ENCODE measurements at regions not wholly inside any gene's neighbourhood (a gene's known extent, or its start where the extent isn't known, plus 50 kb on each side); places are given as distances from the start of the nearest gene placed in this dataset.

DNA sequence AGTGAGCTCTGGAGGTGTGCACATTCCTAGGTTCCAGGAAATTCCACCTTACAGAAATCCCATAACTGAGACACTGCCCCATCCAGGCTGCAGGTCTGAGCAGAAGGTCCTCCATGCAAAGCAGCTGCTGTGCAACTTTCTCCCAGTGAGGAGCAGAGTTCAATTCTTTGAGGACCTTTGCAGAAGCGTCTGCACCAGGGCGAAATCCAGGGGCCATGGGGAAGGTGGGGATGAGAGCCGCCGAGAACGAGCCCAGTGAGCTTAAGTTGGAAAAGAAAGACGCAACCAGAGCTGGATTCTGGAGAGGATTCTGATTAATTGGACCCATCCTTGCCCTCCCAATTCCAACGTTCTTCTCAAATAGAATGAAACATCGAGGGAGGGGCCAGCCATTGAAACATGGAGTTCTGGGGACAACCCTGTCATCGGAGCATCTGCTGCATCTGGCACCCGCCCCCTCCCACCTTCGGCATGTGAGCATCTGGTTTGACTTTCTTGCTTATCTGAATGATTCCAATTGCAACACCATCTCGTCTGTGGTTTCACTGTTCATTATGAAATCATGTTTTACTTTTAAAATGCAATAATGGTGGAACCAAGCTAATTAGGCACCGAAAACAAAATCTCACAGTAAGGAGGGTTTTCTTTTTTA, 190.6 kb upstream of the FOXF1 start:
- no peak for TF ChIP-seq CTCF (conservative IDR thresholded peaks at IDR 0.05; ENCODE audit: low read depth)
- ChIA-PET POLR2A (ENCODE audit: low non-redundant PET) (no interaction called here), CTCF (interaction anchor here (1.3 kb wide), 1 partner anchor 59 kb away, joined by 3 read pairs; no protein-coding TSS in a partner anchor)
- no peak for DNase-seq (ENCODE audit: low spot score)
- no peak overlapping the region for H3K27ac ChIP-seq

GRCh38 chr16:86320237-86320595, 190.1 kb upstream of the FOXF1 start:
- H3K27ac ChIP-seq, result no peak overlapping the region
- no peak for DNase-seq (ENCODE audit: low spot score)
- no peak for TF ChIP-seq CTCF (conservative IDR thresholded peaks at IDR 0.05; ENCODE audit: low read depth)
- CTCF ChIA-PET, result interaction anchor here (1.3 kb wide), 1 partner anchor 60 kb away, joined by 3 read pairs; no protein-coding TSS in a partner anchor
- POLR2A ChIA-PET (ENCODE audit: low non-redundant PET), result no interaction called here

- no peak for TF ChIP-seq CTCF (conservative IDR thresholded peaks at IDR 0.05; ENCODE audit: low read depth)
- H3K27ac ChIP-seq, result no peak overlapping the region
- CTCF ChIA-PET, result interaction anchor here (0.7 kb wide), 1 partner anchor 14 kb away, joined by 3 read pairs; no protein-coding TSS in a partner anchor
- no peak for DNase-seq (ENCODE audit: low spot score)
- POLR2A ChIA-PET (ENCODE audit: low non-redundant PET), result no interaction called here
Measured at GRCh38 chr16:86321491-86321890, 188.8 kb upstream of the FOXF1 start.

- POLR2A ChIA-PET (ENCODE audit: low non-redundant PET), result no interaction called here
- DNase-seq (ENCODE audit: low spot score), result no peak
- H3K27ac ChIP-seq, result no peak overlapping the region
- CTCF ChIA-PET, result no interaction called here
- no peak for TF ChIP-seq CTCF (conservative IDR thresholded peaks at IDR 0.05; ENCODE audit: low read depth)
Measured at GRCh38 chr16:86322283-86322682, 188.0 kb upstream of the FOXF1 start.

- no peak for TF ChIP-seq CTCF (conservative IDR thresholded peaks at IDR 0.05; ENCODE audit: low read depth)
- CTCF ChIA-PET, result no interaction called here
- POLR2A ChIA-PET (ENCODE audit: low non-redundant PET), result no interaction called here
- DNase-seq (ENCODE audit: low spot score), result no peak
- no peak overlapping the region for H3K27ac ChIP-seq
Measured at GRCh38 chr16:86322806-86323205, 187.5 kb upstream of the FOXF1 start.

- H3K27ac ChIP-seq, result no peak overlapping the region
- ChIA-PET POLR2A (ENCODE audit: low non-redundant PET) (no interaction called here), CTCF (no interaction called here)
- TF ChIP-seq CTCF (conservative IDR thresholded peaks at IDR 0.05; ENCODE audit: low read depth), result no peak
- DNase-seq (ENCODE audit: low spot score), result no peak
Measured at GRCh38 chr16:86324320-86324719, 186.0 kb upstream of the FOXF1 start.
